Skeletal muscle cell (primary cell): ENCODE measurements at regions not wholly inside any gene's neighbourhood (a gene's known extent, or its start where the extent isn't known, plus 50 kb on each side); places are given as distances from the start of the nearest gene placed in this dataset.
A peak's percentile ranks its signal among the peaks of the same experiment; 100 is the strongest.
"Not testable (repeated sequence)": the region's sequence is repeated elsewhere in the genome, so short reads cannot be mapped to it uniquely, and the experiment has no call there.

Experiments
- DNase-seq: peaks from one replicate; pipeline ENCODE4 v3.0.0-alpha.2; 2010; ENCODE audit warnings: low read depth
- H3K4me3 ChIP-seq: 2 replicates; pipeline ENCODE4 v1.5.1; 2011; ENCODE audit warnings: low read depth, mild to moderate bottlenecking, control low read depth, low read length, moderate library complexity

- no peak overlapping the region for H3K4me3 ChIP-seq
- no peak for DNase-seq
These were observed 532.3 kb upstream of the SMIM31 start for GRCh38 chr4:164221631-164222030.

GRCh38 chr4:164224871-164225270, 529.1 kb upstream of the SMIM31 start:
- no peak for DNase-seq
- no peak overlapping the region for H3K4me3 ChIP-seq

- DNase-seq = no peak
- no peak overlapping the region for H3K4me3 ChIP-seq
These were observed 524.7 kb upstream of the SMIM31 start for GRCh38 chr4:164229255-164229654.

- no peak for DNase-seq
- H3K4me3 ChIP-seq = no peak overlapping the region
These were observed 514.5 kb upstream of the SMIM31 start for GRCh38 chr4:164239433-164239832.

- no peak overlapping the region for H3K4me3 ChIP-seq
- no peak for DNase-seq
These were observed 514.0 kb upstream of the SMIM31 start for GRCh38 chr4:164239976-164240375.

GRCh38 chr4:164251257-164251656, 502.7 kb upstream of the SMIM31 start:
- no peak overlapping the region for H3K4me3 ChIP-seq
- no peak for DNase-seq

- no peak overlapping the region for H3K4me3 ChIP-seq
- no peak for DNase-seq
These were observed 501.6 kb upstream of the SMIM31 start for GRCh38 chr4:164252286-164252685.

- DNase-seq = no peak
- H3K4me3 ChIP-seq = no peak overlapping the region
These were observed 492.1 kb upstream of the SMIM31 start for GRCh38 chr4:164261831-164262230.

GRCh38 chr4:164262508-164262907, 491.4 kb upstream of the SMIM31 start:
- DNase-seq, H3K4me3 ChIP-seq: not testable (repeated sequence)

- DNase-seq = peak; percentile 0
These were observed 476.5 kb upstream of the SMIM31 start for GRCh38 chr4:164277414-164277813.

GRCh38 chr4:164287173-164287572, 466.8 kb upstream of the SMIM31 start:
- no peak overlapping the region for H3K4me3 ChIP-seq
- no peak for DNase-seq

More at GRCh38 chr4:164277414-164277813, 476.5 kb upstream of the SMIM31 start:
- not testable (repeated sequence) for H3K4me3 ChIP-seq

GRCh38 chr4:164288578-164288977, 465.4 kb upstream of the SMIM31 start:
- H3K4me3 ChIP-seq = no peak overlapping the region

GRCh38 chr4:164293203-164293602, 460.7 kb upstream of the SMIM31 start:
- H3K4me3 ChIP-seq = no peak overlapping the region
- no peak for DNase-seq

More at GRCh38 chr4:164288578-164288977, 465.4 kb upstream of the SMIM31 start:
- no peak for DNase-seq

- H3K4me3 ChIP-seq = no peak overlapping the region
- DNase-seq = no peak
These were observed 460.2 kb upstream of the SMIM31 start for GRCh38 chr4:164293743-164294142.

GRCh38 chr4:164301430-164301829, 452.5 kb upstream of the SMIM31 start:
- H3K4me3 ChIP-seq = no peak overlapping the region
- no peak for DNase-seq

- no peak for DNase-seq
- no peak overlapping the region for H3K4me3 ChIP-seq
These were observed 449.8 kb upstream of the SMIM31 start for GRCh38 chr4:164304101-164304639.

- DNase-seq = no peak
- H3K4me3 ChIP-seq = no peak overlapping the region
These were observed 449.1 kb upstream of the SMIM31 start for GRCh38 chr4:164304861-164305260.

- no peak for DNase-seq
- H3K4me3 ChIP-seq = no peak overlapping the region
These were observed 446.7 kb upstream of the SMIM31 start for GRCh38 chr4:164307262-164307661.

- no peak for DNase-seq
- H3K4me3 ChIP-seq = no peak overlapping the region
These were observed 441.3 kb upstream of the SMIM31 start for GRCh38 chr4:164312671-164313070.

GRCh38 chr4:164313853-164314252, 440.1 kb upstream of the SMIM31 start:
- DNase-seq = no peak
- no peak overlapping the region for H3K4me3 ChIP-seq

- no peak overlapping the region for H3K4me3 ChIP-seq
- no peak for DNase-seq
These were observed 435.6 kb upstream of the SMIM31 start for GRCh38 chr4:164318350-164318749.

- H3K4me3 ChIP-seq = no peak overlapping the region
- DNase-seq = no peak
These were observed 434.2 kb upstream of the SMIM31 start for GRCh38 chr4:164319688-164320087.
